Common myeloid progenitor, CD34-positive (primary cell): ENCODE measurements at regions not wholly inside any gene's neighbourhood (a gene's known extent, or its start where the extent isn't known, plus 50 kb on each side); places are given as distances from the start of the nearest gene placed in this dataset.

Source experiments
- CTCF ChIA-PET: fragments of 350-600 bp; sonication (Branson Sonifier 250); formaldehyde crosslinking; loops from one replicate; lab custom pipeline; 2021; ENCODE audit warnings: antibody characterized with exemption; lab: Charles Lee
- POLR2A ChIA-PET: fragments of 350-600 bp; sonication (Branson Sonifier 250); formaldehyde crosslinking; loops from one replicate; lab custom pipeline; 2021; ENCODE audit warnings: antibody characterized with exemption; lab: Charles Lee
- DNase-seq, 3 donors: peaks; one replicate each; pipeline versions ENCODE4 v3.0.0 to v3.0.0-alpha.2; 2013
- H3K27ac ChIP-seq, 2 experiments: 1 replicate in 1 of 2; 2 replicates in 1 of 2; pipeline ENCODE4 v1.7.0; 2013; ENCODE audit warnings: inconsistent platforms in 2 of 2, low read length in 2 of 2, mild to moderate bottlenecking in 2 of 2, low read depth in 1 of 2, moderate library complexity in 1 of 2; ENCODE audit not compliant: severe bottlenecking in 2 of 2, insufficient read depth in 1 of 2, poor library complexity in 1 of 2
- H3K27me3 ChIP-seq, 5 experiments: replicated peaks in 2 of 5; 1 replicate in 3 of 5; 2 replicates in 2 of 5; pipeline versions ENCODE4 v1.6.1 to v1.7.0; 2013; ENCODE audit warnings: low read length in 4 of 5, mild to moderate bottlenecking in 2 of 5, moderate library complexity in 2 of 5, inconsistent platforms in 1 of 5; ENCODE audit not compliant: insufficient read depth in 5 of 5, control insufficient read depth in 4 of 5
- H3K36me3 ChIP-seq, 4 experiments: 1 replicate in 2 of 4; 2 replicates in 2 of 4; pipeline versions ENCODE4 v1.6.1 to v1.7.0; 2013; ENCODE audit warnings: low read length in 3 of 4, control low read depth in 1 of 4, mild to moderate bottlenecking in 1 of 4; ENCODE audit not compliant: control insufficient read depth in 4 of 4, insufficient read depth in 4 of 4
- H3K4me1 ChIP-seq, 4 experiments: 1 replicate in 3 of 4; 2 replicates in 1 of 4; pipeline versions ENCODE4 v1.6.1 to v1.7.1; 2013; ENCODE audit warnings: low read length in 3 of 4, mild to moderate bottlenecking in 3 of 4, control low read depth in 1 of 4, inconsistent platforms in 1 of 4, moderate library complexity in 1 of 4; ENCODE audit not compliant: control insufficient read depth in 4 of 4, insufficient read depth in 4 of 4; ENCODE audit errors: control extremely low read depth in 1 of 4
- H3K4me3 ChIP-seq, 7 experiments: 1 replicate in 4 of 7; 2 replicates in 3 of 7; pipeline versions ENCODE4 v1.5.1 to v1.7.0; 2013; ENCODE audit warnings: mild to moderate bottlenecking in 7 of 7, low read length in 6 of 7, moderate library complexity in 6 of 7, inconsistent platforms in 2 of 7, low read depth in 2 of 7, control low read depth in 1 of 7; ENCODE audit not compliant: insufficient read depth in 4 of 7, control insufficient read depth in 1 of 7; ENCODE audit errors: extremely low read depth in 1 of 7
- H3K9me3 ChIP-seq, 5 experiments: 1 replicate in 4 of 5; 2 replicates in 1 of 5; pipeline versions ENCODE4 v1.6.1 to v1.7.1; 2013; ENCODE audit warnings: low read length in 4 of 5, mild to moderate bottlenecking in 2 of 5, inconsistent platforms in 1 of 5, low read depth in 1 of 5, moderate library complexity in 1 of 5; ENCODE audit not compliant: control insufficient read depth in 4 of 5, insufficient read depth in 2 of 5; ENCODE audit errors: control extremely low read depth in 1 of 5
- WGBS: methylation state at CpG from one replicate; pipeline ENCODE4 v1.1.5; 2013; ENCODE audit not compliant: insufficient coverage; 5-methylcytosine and 5-hydroxymethylcytosine counted together

- Histone ChIP-seq H3K27me3 (no peaks in the 10 kb centered on the region), H3K4me1 (no peaks in the 10 kb centered on the region), H3K9me3 (no peaks in the 10 kb centered on the region), H3K27ac (no peak overlapping the region), H3K36me3 (no peaks in the 10 kb centered on the region), H3K4me3 (no peak overlapping the region)
- ChIA-PET POLR2A (no interaction called here), CTCF (no interaction called here)
- 93% methylated on average over 2 of the region's 8 CpGs for WGBS
- no peak for DNase-seq
Observed at GRCh38 chr2:21484643-21485042, 360.9 kb downstream of the TDRD15 start.

- Histone ChIP-seq H3K36me3 (no peaks in the 10 kb centered on the region), H3K27me3 (no peaks in the 10 kb centered on the region), H3K4me3 (no peak overlapping the region), H3K4me1 (no peaks in the 10 kb centered on the region), H3K9me3 (no peaks in the 10 kb centered on the region), H3K27ac (no peak overlapping the region)
- ChIA-PET POLR2A (no interaction called here), CTCF (no interaction called here)
- DNase-seq: no peak
- WGBS: 48% methylated on average over 1 of the region's 2 CpGs
Observed at GRCh38 chr2:21486445-21486844, 362.7 kb downstream of the TDRD15 start.

GRCh38 chr2:21489080-21489479, 365.3 kb downstream of the TDRD15 start:
- CTCF ChIA-PET: interaction anchor here (0.9 kb wide), 1 partner anchor 38 kb away, joined by 3 read pairs; no protein-coding TSS in a partner anchor
- POLR2A ChIA-PET: no interaction called here
- Histone ChIP-seq H3K36me3 (no peaks in the 10 kb centered on the region), H3K27ac (no peak overlapping the region), H3K4me3 (no peak overlapping the region), H3K4me1 (no peaks in the 10 kb centered on the region), H3K9me3 (no peaks in the 10 kb centered on the region), H3K27me3 (no peaks in the 10 kb centered on the region)
- 95% methylated on average over 2 of the region's 3 CpGs for WGBS
- DNase-seq: no peak

GRCh38 chr2:21498016-21498415, 374.2 kb downstream of the TDRD15 start:
- H3K9me3 ChIP-seq: no peaks in the 10 kb centered on the region
- ChIA-PET POLR2A (no interaction called here), CTCF (no interaction called here)
- DNase-seq: no peak
- H3K27me3 ChIP-seq: no peaks in the 10 kb centered on the region
- H3K4me3 ChIP-seq: no peak overlapping the region
- H3K36me3 ChIP-seq: no peaks in the 10 kb centered on the region
- H3K27ac ChIP-seq: no peak overlapping the region
- H3K4me1 ChIP-seq: no peaks in the 10 kb centered on the region
- no CpG with 5 or more reads among the region's 4 CpGs for WGBS

GRCh38 chr2:21500401-21500945, 376.7 kb downstream of the TDRD15 start:
- WGBS: no CpG with 5 or more reads among the region's 4 CpGs
- H3K36me3 ChIP-seq: no peaks in the 10 kb centered on the region
- DNase-seq: no peak
- no peaks in the 10 kb centered on the region for H3K4me1 ChIP-seq
- no peak overlapping the region for H3K27ac ChIP-seq
- H3K9me3 ChIP-seq: peaks cover 0 to 1% (median 0%) of the 10 kb centered on the region in 5 experiments
- no peaks in the 10 kb centered on the region for H3K27me3 ChIP-seq
- ChIA-PET POLR2A (no interaction called here), CTCF (no interaction called here)
- H3K4me3 ChIP-seq: no peak overlapping the region

GRCh38 chr2:21501376-21502027, 377.7 kb downstream of the TDRD15 start:
- ChIA-PET CTCF (no interaction called here), POLR2A (no interaction called here)
- 94% methylated on average over 4 of the region's 5 CpGs for WGBS
- H3K9me3 ChIP-seq: peaks cover 0 to 1% (median 0%) of the 10 kb centered on the region in 5 experiments
- H3K27ac ChIP-seq: no peak overlapping the region
- no peaks in the 10 kb centered on the region for H3K36me3 ChIP-seq
- no peak overlapping the region for H3K4me3 ChIP-seq
- no peaks in the 10 kb centered on the region for H3K4me1 ChIP-seq
- no peaks in the 10 kb centered on the region for H3K27me3 ChIP-seq
- DNase-seq: no peak

- no peaks in the 10 kb centered on the region for H3K9me3 ChIP-seq
- no peaks in the 10 kb centered on the region for H3K36me3 ChIP-seq
- POLR2A ChIA-PET: no interaction called here
- no peak overlapping the region for H3K27ac ChIP-seq
- CTCF ChIA-PET: no interaction called here
- no peaks in the 10 kb centered on the region for H3K4me1 ChIP-seq
- no peak overlapping the region for H3K4me3 ChIP-seq
- DNase-seq: no peak
- no CpG with 5 or more reads among the region's 1 CpG for whole genome bisulfite sequencing
- no peaks in the 10 kb centered on the region for H3K27me3 ChIP-seq
Observed at GRCh38 chr2:21515903-21516302, 392.1 kb downstream of the TDRD15 start.
